SK-N-MC (cell line): ENCODE measurements at regions not wholly inside any gene's neighbourhood (a gene's known extent, or its start where the extent isn't known, plus 50 kb on each side); places are given as distances from the start of the nearest gene placed in this dataset.

Experiments
- DNase-seq: peaks from one replicate; pipeline ENCODE4 v3.0.0-alpha.2; 2011; ENCODE audit warnings: low read depth, low spot score
- H3K27ac ChIP-seq: fragments of 200-600 bp; sonication (generic); 2 replicates; pipeline ENCODE4 v1.5.1; 2016; ENCODE audit warnings: mixed run types
- H3K36me3 ChIP-seq: fragments of 200-600 bp; sonication (generic); 2 replicates; pipeline ENCODE4 v1.6.1; 2017; ENCODE audit warnings: antibody characterized with exemption, low read length, mixed read lengths; ENCODE audit not compliant: insufficient read depth
- H3K4me3 ChIP-seq: fragments of 200-600 bp; sonication (generic); 2 replicates; pipeline ENCODE4 v1.5.1; 2016
- H3K9ac ChIP-seq: fragments of 200-600 bp; sonication (generic); 2 replicates; pipeline ENCODE4 v1.8.0; 2017; ENCODE audit warnings: mixed run types, mixed read lengths; ENCODE audit not compliant: insufficient read length
- H3K9me3 ChIP-seq: fragments of 200-600 bp; sonication (generic); 2 replicates; pipeline ENCODE4 v1.6.1; 2017; ENCODE audit warnings: low read depth, mild to moderate bottlenecking, antibody characterized with exemption, low read length, moderate library complexity, mixed read lengths
- EZH2 ChIP-seq: fragments of 200-600 bp; sonication (generic); IDR thresholded peaks from one replicate; pipeline ENCODE4 v1.6.1; 2017; ENCODE audit warnings: antibody characterized with exemption
- FOXP2 ChIP-seq: optimal IDR thresholded peaks from 2 replicates; pipeline ENCODE3; 2011; ENCODE audit warnings: mild to moderate bottlenecking, moderate library complexity; ENCODE audit not compliant: insufficient read depth; ENCODE audit errors: extremely low read length, control extremely low read depth
- POLR2AphosphoS5 ChIP-seq: IDR thresholded peaks from 2 replicates; pipeline ENCODE4 v1.6.1; 2012; ENCODE audit warnings: mild to moderate bottlenecking, low read depth, low read length, borderline replicate concordance

- H3K27ac ChIP-seq, result no peak overlapping the region
- H3K36me3 ChIP-seq, result no peaks in the 10 kb centered on the region
- no peak overlapping the region for H3K4me3 ChIP-seq
- no peak overlapping the region for H3K9ac ChIP-seq
- DNase-seq, result no peak
- H3K9me3 ChIP-seq, result no peaks in the 10 kb centered on the region
- no peak for TF ChIP-seq FOXP2
- TF ChIP-seq EZH2, result no peak
- TF ChIP-seq POLR2AphosphoS5, result no peak
These were observed 273.3 kb downstream of the MSX2 start for GRCh38 chr5:174997688-174998087.

- Histone ChIP-seq H3K9ac (no peak overlapping the region), H3K4me3 (no peak overlapping the region), H3K27ac (no peak overlapping the region), H3K9me3 (no peaks in the 10 kb centered on the region), H3K36me3 (no peaks in the 10 kb centered on the region)
- TF ChIP-seq POLR2AphosphoS5 (no peak), FOXP2 (no peak), EZH2 (no peak)
- no peak for DNase-seq
These were observed 272.6 kb downstream of the MSX2 start for GRCh38 chr5:174996941-174997340.

- no peak overlapping the region for H3K4me3 ChIP-seq
- DNase-seq, result no peak
- no peaks in the 10 kb centered on the region for H3K36me3 ChIP-seq
- no peak overlapping the region for H3K27ac ChIP-seq
- no peaks in the 10 kb centered on the region for H3K9me3 ChIP-seq
- no peak overlapping the region for H3K9ac ChIP-seq
- no peak for TF ChIP-seq POLR2AphosphoS5
- TF ChIP-seq EZH2, result no peak
- no peak for TF ChIP-seq FOXP2
These were observed 271.4 kb downstream of the MSX2 start for GRCh38 chr5:174995827-174996226.

- Histone ChIP-seq H3K4me3 (no peak overlapping the region; the same call in 1 of the 2 replicates), H3K27ac (no peak overlapping the region), H3K36me3 (no peaks in the 10 kb centered on the region), H3K9ac (no peak overlapping the region), H3K9me3 (no peaks in the 10 kb centered on the region)
- no peak for DNase-seq
- no peak for TF ChIP-seq FOXP2
- TF ChIP-seq EZH2, result no peak
- TF ChIP-seq POLR2AphosphoS5, result no peak
These were observed 267.5 kb downstream of the MSX2 start for GRCh38 chr5:174991847-174992246.

GRCh38 chr5:174990909-174991308 lies 266.5 kb downstream of the MSX2 start:
- Histone ChIP-seq H3K4me3 (no peak overlapping the region), H3K36me3 (no peaks in the 10 kb centered on the region), H3K9ac (no peak overlapping the region), H3K27ac (no peak overlapping the region), H3K9me3 (no peaks in the 10 kb centered on the region)
- no peak for DNase-seq
- TF ChIP-seq FOXP2 (no peak), POLR2AphosphoS5 (no peak), EZH2 (no peak)

- TF ChIP-seq EZH2 (no peak), FOXP2 (no peak), POLR2AphosphoS5 (no peak)
These were observed 263.1 kb downstream of the MSX2 start for GRCh38 chr5:174987443-174988012.

GRCh38 chr5:174984863-174985262 lies 260.5 kb downstream of the MSX2 start:
- H3K36me3 ChIP-seq, result no peaks in the 10 kb centered on the region
- H3K9me3 ChIP-seq, result no peaks in the 10 kb centered on the region
- H3K4me3 ChIP-seq, result no peak overlapping the region
- no peak for DNase-seq
- no peak for TF ChIP-seq EZH2
- no peak for TF ChIP-seq FOXP2
- no peak for TF ChIP-seq POLR2AphosphoS5
- H3K9ac ChIP-seq, result no peak overlapping the region
- H3K27ac ChIP-seq, result no peak overlapping the region

More at GRCh38 chr5:174987443-174988012, 263.1 kb downstream of the MSX2 start:
- H3K4me3 ChIP-seq, result no peak overlapping the region
- H3K27ac ChIP-seq, result no peak overlapping the region
- H3K9me3 ChIP-seq, result no peaks in the 10 kb centered on the region
- DNase-seq, result no peak
- no peak overlapping the region for H3K9ac ChIP-seq
- H3K36me3 ChIP-seq, result no peaks in the 10 kb centered on the region

- no peak for TF ChIP-seq FOXP2
- TF ChIP-seq EZH2, result no peak
- no peak for TF ChIP-seq POLR2AphosphoS5
- no peak for DNase-seq
- Histone ChIP-seq H3K9ac (no peak overlapping the region), H3K4me3 (no peak overlapping the region), H3K9me3 (no peaks in the 10 kb centered on the region), H3K36me3 (no peaks in the 10 kb centered on the region), H3K27ac (no peak overlapping the region)
These were observed 258.1 kb downstream of the MSX2 start for GRCh38 chr5:174982485-174982884.

- Histone ChIP-seq H3K9me3 (no peaks in the 10 kb centered on the region), H3K4me3 (no peak overlapping the region), H3K9ac (no peak overlapping the region), H3K27ac (no peak overlapping the region), H3K36me3 (no peaks in the 10 kb centered on the region)
- DNase-seq, result no peak
- TF ChIP-seq POLR2AphosphoS5 (no peak), EZH2 (no peak), FOXP2 (no peak)
These were observed 257.0 kb downstream of the MSX2 start for GRCh38 chr5:174981416-174981815.
